H9 (cell line): ENCODE measurements at regions not wholly inside any gene's neighbourhood (a gene's known extent, or its start where the extent isn't known, plus 50 kb on each side); places are given as distances from the start of the nearest gene placed in this dataset.

Experiments used
- DNase-seq: peaks from one replicate; pipeline ENCODE4 v3.0.0-alpha.2; 2017
- H2AFZ ChIP-seq: one replicate; pipeline ENCODE4 v1.6.1; 2013; ENCODE audit warnings: mild to moderate bottlenecking, low read length, control low read depth, moderate library complexity
- H2AK5ac ChIP-seq: 2 replicates; pipeline ENCODE4 v1.6.1; 2013; ENCODE audit warnings: low read length, control low read depth, mixed read lengths; ENCODE audit not compliant: insufficient read length
- H2BK120ac ChIP-seq: one replicate; pipeline ENCODE4 v1.6.1; 2013; ENCODE audit warnings: low read depth, mild to moderate bottlenecking, low read length, control low read depth, inconsistent platforms; ENCODE audit not compliant: poor library complexity, severe bottlenecking
- H2BK12ac ChIP-seq: 2 replicates; pipeline ENCODE4 v1.6.1; 2013; ENCODE audit warnings: low read length, control low read depth, mixed read lengths, low read depth; ENCODE audit not compliant: insufficient read length
- H2BK15ac ChIP-seq: 2 replicates; pipeline ENCODE4 v1.6.1; 2013; ENCODE audit warnings: low read depth, low read length, control low read depth
- H2BK20ac ChIP-seq: one replicate; pipeline ENCODE4 v1.6.1; 2013; ENCODE audit warnings: low read depth, mild to moderate bottlenecking, low read length, control low read depth, inconsistent platforms; ENCODE audit not compliant: poor library complexity, severe bottlenecking
- H2BK5ac ChIP-seq: 2 replicates; pipeline ENCODE4 v1.6.1; 2013; ENCODE audit warnings: low read length, control low read depth, mixed read lengths; ENCODE audit not compliant: insufficient read length
- H3K14ac ChIP-seq: 2 replicates; pipeline ENCODE4 v1.6.1; 2013; ENCODE audit warnings: low read length, control low read depth; ENCODE audit not compliant: insufficient read depth
- H3K18ac ChIP-seq: 2 replicates; pipeline ENCODE4 v1.6.1; 2013; ENCODE audit warnings: low read depth, mild to moderate bottlenecking, mixed read lengths, low read length, control low read depth; ENCODE audit not compliant: insufficient read length
- H3K23ac ChIP-seq: 2 replicates; pipeline ENCODE4 v1.6.1; 2013; ENCODE audit warnings: low read length, control low read depth, mixed read lengths, low read depth; ENCODE audit not compliant: insufficient read length
- H3K23me2 ChIP-seq: 2 replicates; pipeline ENCODE4 v1.6.1; 2013; ENCODE audit warnings: low read depth, mild to moderate bottlenecking, mixed read lengths, low read length, control low read depth; ENCODE audit not compliant: insufficient read length, poor library complexity, severe bottlenecking
- H3K27ac ChIP-seq: 2 replicates; pipeline ENCODE4 v1.5.1; 2013; ENCODE audit warnings: low read length, control low read depth, mixed read lengths, low read depth; ENCODE audit not compliant: insufficient read length
- H3K27me3 ChIP-seq: 2 replicates; pipeline ENCODE4 v1.6.1; 2013; ENCODE audit warnings: low read length, control low read depth, inconsistent platforms; ENCODE audit not compliant: insufficient read depth
- H3K4ac ChIP-seq: 2 replicates; pipeline ENCODE4 v1.6.1; 2013; ENCODE audit warnings: low read depth, mild to moderate bottlenecking, control low read depth, inconsistent platforms, low read length, moderate library complexity
- H3K4me1 ChIP-seq: 2 replicates; pipeline ENCODE4 v1.6.1; 2013; ENCODE audit warnings: low read length, control low read depth, inconsistent platforms; ENCODE audit not compliant: insufficient read depth
- H3K4me2 ChIP-seq: 2 replicates; pipeline ENCODE4 v1.6.1; 2013; ENCODE audit warnings: low read length, control low read depth, mixed read lengths; ENCODE audit not compliant: insufficient read length, insufficient read depth
- H3K56ac ChIP-seq: 2 replicates; pipeline ENCODE4 v1.6.1; 2013; ENCODE audit warnings: low read depth, mild to moderate bottlenecking, mixed read lengths, low read length, control low read depth; ENCODE audit not compliant: insufficient read length
- H3K79me1 ChIP-seq: 2 replicates; pipeline ENCODE4 v1.6.1; 2013; ENCODE audit warnings: low read depth, mild to moderate bottlenecking, moderate library complexity, low read length, control low read depth, inconsistent platforms; ENCODE audit not compliant: insufficient read depth, poor library complexity, severe bottlenecking
- H3K79me2 ChIP-seq: 2 replicates; pipeline ENCODE4 v1.6.1; 2013; ENCODE audit warnings: low read length, control low read depth, inconsistent platforms; ENCODE audit not compliant: insufficient read depth
- H3K9ac ChIP-seq: 2 replicates; pipeline ENCODE4 v1.6.1; 2013; ENCODE audit warnings: low read length, control low read depth, mixed read lengths; ENCODE audit not compliant: insufficient read length; ENCODE audit errors: extremely low read depth
- H3K9me3 ChIP-seq: one replicate; pipeline ENCODE4 v1.6.1; 2013; ENCODE audit warnings: low read depth, low read length, inconsistent platforms; ENCODE audit not compliant: control insufficient read depth
- H3T11ph ChIP-seq: one replicate; pipeline ENCODE4 v1.6.1; 2013; ENCODE audit warnings: mild to moderate bottlenecking, low read length, control low read depth, inconsistent platforms
- H4K20me1 ChIP-seq: one replicate; pipeline ENCODE4 v1.6.1; 2013; ENCODE audit not compliant: control insufficient read depth, insufficient read length, insufficient read depth
- H4K5ac ChIP-seq: 2 replicates; pipeline ENCODE4 v1.6.1; 2013; ENCODE audit warnings: low read depth, mild to moderate bottlenecking, mixed read lengths, low read length, control low read depth; ENCODE audit not compliant: insufficient read length
- H4K8ac ChIP-seq: replicated peaks from 2 replicates; pipeline ENCODE4 v1.6.1; 2013; ENCODE audit warnings: low read length, control low read depth, mixed read lengths, low read depth; ENCODE audit not compliant: insufficient read length
- H4K91ac ChIP-seq: 2 replicates; pipeline ENCODE4 v1.6.1; 2013; ENCODE audit warnings: low read depth, mild to moderate bottlenecking, moderate library complexity, mixed read lengths, low read length, control low read depth; ENCODE audit not compliant: insufficient read length
- H3K27ac Mint-ChIP-seq, 3 experiments: 2 replicates in 2 of 3; 3 replicates in 1 of 3; pipeline ENCODE4 v1.8.0; 2020 to 2021; ENCODE audit warnings: mixed read lengths in 3 of 3, mild to moderate bottlenecking in 1 of 3, moderate library complexity in 1 of 3
- H3K27me3 Mint-ChIP-seq: 2 replicates; pipeline ENCODE4 v1.8.0; 2021; ENCODE audit warnings: low read depth, mild to moderate bottlenecking, moderate library complexity, mixed read lengths
- H3K36me3 Mint-ChIP-seq, 3 experiments: 2 replicates in 2 of 3; 3 replicates in 1 of 3; pipeline ENCODE4 v1.8.0; 2020 to 2021; ENCODE audit warnings: low read depth in 3 of 3, mixed read lengths in 3 of 3; ENCODE audit not compliant: insufficient read depth in 1 of 3
- H3K4me1 Mint-ChIP-seq, 2 experiments: 2 replicates each; pipeline ENCODE4 v1.8.0; 2020; ENCODE audit warnings: mixed read lengths in 2 of 2
- H3K4me3 Mint-ChIP-seq, 2 experiments: 2 replicates in 1 of 2; 3 replicates in 1 of 2; pipeline ENCODE4 v1.8.0; 2020 to 2021; ENCODE audit warnings: mild to moderate bottlenecking in 2 of 2, mixed read lengths in 2 of 2, moderate library complexity in 1 of 2
- H3K9me3 Mint-ChIP-seq, 2 experiments: 2 replicates in 1 of 2; 3 replicates in 1 of 2; pipeline ENCODE4 v1.8.0; 2020; ENCODE audit warnings: mild to moderate bottlenecking in 2 of 2, mixed read lengths in 2 of 2, moderate library complexity in 1 of 2
- WGBS: extraction: QIAGEN DNeasy Blood & Tissue Kit; methylation state at CpG from one replicate; pipeline ENCODE4 v1.1.7; 2013; ENCODE audit warnings: missing lambda C conversion rate, low lambda C conversion rate, mixed read lengths; ENCODE audit not compliant: insufficient read length; ENCODE audit errors: extremely low coverage; 5-methylcytosine and 5-hydroxymethylcytosine counted together
- TF ChIP-seq, protein P1 (sequence below): fragments of 200-600 bp; sonication (generic); conservative IDR thresholded peaks from 3 replicates; pipeline ENCODE4 v1.8.0; 2021; ENCODE audit warnings: antibody characterized with exemption, mild to moderate bottlenecking

DNA sequence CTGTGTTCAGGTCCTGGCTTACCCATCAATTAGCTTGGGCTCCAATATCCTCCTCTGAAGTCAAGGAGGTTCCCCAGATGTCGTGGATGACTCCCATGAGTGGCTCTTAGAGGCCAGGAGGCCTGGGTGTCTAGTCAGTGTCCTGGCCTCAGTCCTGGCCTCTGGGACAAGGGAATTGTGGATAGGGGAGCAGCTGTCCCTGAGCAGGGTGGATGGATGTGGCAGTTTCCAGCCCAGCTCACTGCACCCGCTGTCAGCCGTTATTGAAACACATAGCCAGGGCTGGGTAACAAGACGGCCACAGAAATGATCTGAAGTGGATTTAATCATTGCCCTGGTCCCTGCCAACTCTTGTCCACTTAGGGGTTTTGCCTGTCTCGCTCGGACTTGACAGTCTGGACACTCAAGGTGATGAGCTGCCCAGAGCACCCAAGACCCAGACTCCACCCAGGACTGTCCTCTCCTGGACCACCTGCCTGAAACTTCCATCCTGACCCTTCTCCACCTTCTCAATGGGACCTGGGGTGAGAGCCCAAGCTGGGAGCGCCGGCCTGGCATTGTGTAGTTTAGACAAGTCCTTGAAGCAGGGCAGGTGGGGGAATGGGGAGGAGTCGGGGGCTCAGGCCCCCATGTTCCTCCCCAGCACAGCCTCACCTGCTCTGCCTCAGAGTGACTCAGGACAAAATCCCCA is 182.1 kb upstream of the SDK2 start:
- Mint-ChIP-seq H3K4me1 (peaks cover 48 to 51% of the 10 kb centered on the region in 2 experiments), H3K27ac (no peak overlapping the region), H3K4me3 (no peak overlapping the region), H3K27me3 (peaks cover 99% of the 10 kb centered on the region), H3K36me3 (no peaks in the 10 kb centered on the region), H3K9me3 (peaks cover 0 to 4% of the 10 kb centered on the region in 2 experiments; a peak in 1 of 5 replicates)
- no peaks in the 10 kb centered on the region; the same call in 1 of the 2 replicates for H3K4me1 ChIP-seq
- no peak overlapping the region for H3T11ph ChIP-seq
- H2BK20ac ChIP-seq, result no peak overlapping the region
- H3K18ac ChIP-seq, result no peak overlapping the region
- no peak overlapping the region for H3K4ac ChIP-seq
- H3K23ac ChIP-seq, result no peak overlapping the region
- no peaks in the 10 kb centered on the region for H3K79me2 ChIP-seq
- TF ChIP-seq, protein P1, sequence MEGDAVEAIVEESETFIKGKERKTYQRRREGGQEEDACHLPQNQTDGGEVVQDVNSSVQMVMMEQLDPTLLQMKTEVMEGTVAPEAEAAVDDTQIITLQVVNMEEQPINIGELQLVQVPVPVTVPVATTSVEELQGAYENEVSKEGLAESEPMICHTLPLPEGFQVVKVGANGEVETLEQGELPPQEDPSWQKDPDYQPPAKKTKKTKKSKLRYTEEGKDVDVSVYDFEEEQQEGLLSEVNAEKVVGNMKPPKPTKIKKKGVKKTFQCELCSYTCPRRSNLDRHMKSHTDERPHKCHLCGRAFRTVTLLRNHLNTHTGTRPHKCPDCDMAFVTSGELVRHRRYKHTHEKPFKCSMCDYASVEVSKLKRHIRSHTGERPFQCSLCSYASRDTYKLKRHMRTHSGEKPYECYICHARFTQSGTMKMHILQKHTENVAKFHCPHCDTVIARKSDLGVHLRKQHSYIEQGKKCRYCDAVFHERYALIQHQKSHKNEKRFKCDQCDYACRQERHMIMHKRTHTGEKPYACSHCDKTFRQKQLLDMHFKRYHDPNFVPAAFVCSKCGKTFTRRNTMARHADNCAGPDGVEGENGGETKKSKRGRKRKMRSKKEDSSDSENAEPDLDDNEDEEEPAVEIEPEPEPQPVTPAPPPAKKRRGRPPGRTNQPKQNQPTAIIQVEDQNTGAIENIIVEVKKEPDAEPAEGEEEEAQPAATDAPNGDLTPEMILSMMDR, result no peak
- no peak overlapping the region for H2BK12ac ChIP-seq
- no peak for DNase-seq
- H3K4me2 ChIP-seq, result no peak overlapping the region
- H2BK15ac ChIP-seq, result no peak overlapping the region
- H3K79me1 ChIP-seq, result no peaks in the 10 kb centered on the region
- no peaks in the 10 kb centered on the region for H4K20me1 ChIP-seq
- H3K27me3 ChIP-seq, result peaks cover 8% of the 10 kb centered on the region; the same call in 1 of the 2 replicates
- no peaks in the 10 kb centered on the region for H3K23me2 ChIP-seq
- H3K9ac ChIP-seq, result no peak overlapping the region
- no peak overlapping the region for H2AK5ac ChIP-seq
- no peak overlapping the region for H2AFZ ChIP-seq
- no peak overlapping the region for H4K91ac ChIP-seq
- H3K9me3 ChIP-seq, result no peaks in the 10 kb centered on the region
- H2BK120ac ChIP-seq, result no peak overlapping the region
- no peak overlapping the region for H3K14ac ChIP-seq
- H4K8ac ChIP-seq, result no peak overlapping the region
- H3K56ac ChIP-seq, result no peak overlapping the region
- no peak overlapping the region for H2BK5ac ChIP-seq
- no peak overlapping the region for H3K27ac ChIP-seq
- WGBS, result no CpG with 5 or more reads among the region's 9 CpGs
- H4K5ac ChIP-seq, result no peak overlapping the region
